ENCODE measurements at regions not wholly inside any gene's neighbourhood (a gene's known extent, or its start where the extent isn't known, plus 50 kb on each side); places are given as distances from the start of the nearest gene placed in this dataset.

GRCh38 chr9:85290019-85290418 is 451.7 kb downstream of the AGTPBP1 start:
- TF ChIP-seq ZFX (IDR thresholded peaks at IDR 0.05) (no peak), CTCF (conservative IDR thresholded peaks at IDR 0.05) (no peak)
